Endothelial cell of umbilical vein (primary cell): ENCODE measurements at regions not wholly inside any gene's neighbourhood (a gene's known extent, or its start where the extent isn't known, plus 50 kb on each side); places are given as distances from the start of the nearest gene placed in this dataset.

Experiments used
- BruUV-seq: library from RNA; stranded (reverse); fragments of 400-500 nt; replicated peaks from 2 replicates; lab custom pipeline; 2021; lab: Mats Ljungman, UMichigan
- CTCF ChIA-PET: fragments of 300-600, 350-600 bp; sonication (Branson Sonifier 250); formaldehyde crosslinking; loops from one replicate; lab custom pipeline; 2021; ENCODE audit warnings: antibody characterized with exemption, inconsistent platforms; lab: Charles Lee
- POLR2A ChIA-PET: fragments of 300-600, 350-600 bp; sonication (Branson Sonifier 250); formaldehyde crosslinking; loops from one replicate; lab custom pipeline; 2021; ENCODE audit warnings: antibody characterized with exemption, inconsistent platforms; lab: Charles Lee
- DNase-seq: peaks from one replicate; pipeline ENCODE4 v3.0.0-alpha.2; 2011; ENCODE audit warnings: low read depth, low spot score
- FAIRE-seq: peaks from 2 replicates; lab custom pipeline; 2011; peaks lifted over from hg19 to GRCh38; lab: Jason Lieb, UNC
- H2AFZ ChIP-seq: 2 replicates; pipeline ENCODE4 v1.6.0; 2012; ENCODE audit warnings: low read depth, low read length, control low read depth, inconsistent platforms
- H3K27ac ChIP-seq: 2 replicates; pipeline ENCODE4 v1.5.1; 2011; ENCODE audit warnings: low read depth, mild to moderate bottlenecking, control low read depth, low read length, moderate library complexity; ENCODE audit not compliant: insufficient read depth
- H3K27me3 ChIP-seq, 2 experiments: 2 replicates each; pipeline versions ENCODE4 v1.6.0 to v1.6.1; 2011; ENCODE audit warnings: low read length in 2 of 2, mixed read lengths in 1 of 2; ENCODE audit not compliant: control insufficient read depth in 2 of 2, insufficient read depth in 2 of 2
- H3K36me3 ChIP-seq, 2 experiments: 2 replicates in 1 of 2; 3 replicates in 1 of 2; pipeline ENCODE4 v1.5.1; 2011; ENCODE audit warnings: low read length in 2 of 2, mild to moderate bottlenecking in 1 of 2, moderate library complexity in 1 of 2; ENCODE audit not compliant: control insufficient read depth in 2 of 2, insufficient read depth in 2 of 2; ENCODE audit errors: extremely low read depth in 1 of 2
- H3K4me1 ChIP-seq: 3 replicates; pipeline ENCODE4 v1.5.1; 2011; ENCODE audit warnings: mild to moderate bottlenecking, low read length; ENCODE audit not compliant: control insufficient read depth, insufficient read depth; ENCODE audit errors: extremely low read depth
- H3K4me2 ChIP-seq: 2 replicates; pipeline ENCODE4 v1.6.1; 2011; ENCODE audit warnings: low read length, control low read depth, mixed read lengths; ENCODE audit not compliant: insufficient read depth
- H3K4me3 ChIP-seq, 3 experiments: fragments of 200-600 bp in 1 of 3; sonication (generic), shearing (Covaris generic) in 1 of 3; replicated peaks in 1 of 3; 2 replicates each; pipeline ENCODE4 v1.5.1; 2011 to 2016; ENCODE audit warnings: control low read depth in 3 of 3, low read length in 3 of 3, mild to moderate bottlenecking in 2 of 3, inconsistent platforms in 1 of 3, low read depth in 1 of 3, moderate library complexity in 1 of 3; ENCODE audit not compliant: insufficient read depth in 1 of 3
- H3K79me2 ChIP-seq: 2 replicates; pipeline ENCODE4 v1.6.0; 2012; ENCODE audit warnings: low read length, inconsistent platforms; ENCODE audit not compliant: control insufficient read depth, insufficient read depth
- H3K9ac ChIP-seq: replicated peaks from 2 replicates; pipeline ENCODE3; 2011; ENCODE audit warnings: low read length, control low read depth; ENCODE audit not compliant: insufficient read depth; ENCODE audit errors: extremely low read depth
- H3K9me1 ChIP-seq: replicated peaks from 3 replicates; pipeline ENCODE4 v1.6.0; 2011; ENCODE audit warnings: mild to moderate bottlenecking, low read length; ENCODE audit not compliant: control insufficient read depth, insufficient read depth; ENCODE audit errors: extremely low read depth
- H3K9me3 ChIP-seq: replicated peaks from 2 replicates; pipeline ENCODE4 v1.5.1; 2012; ENCODE audit warnings: low read length, inconsistent platforms; ENCODE audit not compliant: control insufficient read depth, insufficient read depth
- H4K20me1 ChIP-seq: replicated peaks from 2 replicates; pipeline ENCODE3; 2011; ENCODE audit warnings: mild to moderate bottlenecking, low read length; ENCODE audit not compliant: control insufficient read depth, insufficient read depth; ENCODE audit errors: extremely low read depth
- CTCF ChIP-seq, 2 donors: IDR thresholded peaks; 1 replicate in 1 of 2; 2 replicates in 1 of 2; pipeline ENCODE4 v1.5.1; 2011; ENCODE audit warnings: low read length in 2 of 2, mild to moderate bottlenecking in 2 of 2, moderate library complexity in 2 of 2, control low read depth in 1 of 2, inconsistent platforms in 1 of 2, low read depth in 1 of 2; ENCODE audit not compliant: insufficient read depth in 1 of 2; ENCODE audit errors: extremely low read depth in 1 of 2
- EZH2 ChIP-seq: IDR thresholded peaks from 2 replicates; pipeline ENCODE4 v1.6.1; 2012; ENCODE audit warnings: borderline replicate concordance, low read depth, mild to moderate bottlenecking, moderate library complexity, low read length, inconsistent platforms; ENCODE audit not compliant: severe bottlenecking
- FOS ChIP-seq: IDR thresholded peaks from 2 replicates; pipeline ENCODE4 v1.6.1; 2011; ENCODE audit warnings: mild to moderate bottlenecking, low read length, moderate library complexity, borderline replicate concordance; ENCODE audit not compliant: insufficient read depth
- GATA2 ChIP-seq: IDR thresholded peaks from 2 replicates; pipeline ENCODE4 v1.7.0; 2011; ENCODE audit warnings: low read depth, mild to moderate bottlenecking, moderate library complexity, mixed read lengths, low read length; ENCODE audit not compliant: insufficient read length, insufficient read depth
- JUN ChIP-seq: IDR thresholded peaks from 2 replicates; pipeline ENCODE4 v1.6.1; 2011; ENCODE audit warnings: borderline replicate concordance, low read depth; ENCODE audit not compliant: insufficient read length, insufficient read depth
- MAX ChIP-seq: IDR thresholded peaks from 2 replicates; pipeline ENCODE4 v1.6.1; 2011; ENCODE audit not compliant: insufficient read depth, insufficient read length
- MYC ChIP-seq: IDR thresholded peaks from one replicate; pipeline ENCODE4 v1.6.1; 2011; ENCODE audit warnings: mild to moderate bottlenecking, low read depth, low read length
- POLR2A ChIP-seq: IDR thresholded peaks from 2 replicates; pipeline ENCODE4 v1.6.1; 2012; ENCODE audit warnings: low read depth, mild to moderate bottlenecking, control low read depth, low read length
- POLR2AphosphoS5 ChIP-seq: IDR thresholded peaks from 2 replicates; pipeline ENCODE4 v1.6.1; 2012; ENCODE audit warnings: low read depth, mild to moderate bottlenecking, control low read depth, low read length, moderate library complexity; ENCODE audit not compliant: insufficient read depth
- dilution Hi-C: fragments of 300-500 bp; cut with MboI; formaldehyde crosslinking; loops from one replicate; pipeline ENCODE4 v1.15.0; 2019; ENCODE audit warnings: low sequenced_read_pairs; ENCODE audit not compliant: extremely low pct_ligation_motif_present
- intact Hi-C: fragments of 100-400 bp; cut with micrococcal nuclease; formaldehyde crosslinking; loops from one replicate; pipeline ENCODE4 v1.10.0; 2022

GRCh38 chr9:7258688-7259396, 501.1 kb downstream of the KDM4C start:
- ChIA-PET POLR2A (no interaction called here), CTCF (interaction anchor here (1.3 kb wide), 1 partner anchor 25 kb away, joined by 4 read pairs; no protein-coding TSS in a partner anchor)
- H3K27me3 ChIP-seq, result no peaks in the 10 kb centered on the region
- H3K9me3 ChIP-seq, result no peaks in the 10 kb centered on the region
- no peaks in the 10 kb centered on the region for H3K9me1 ChIP-seq
- H3K4me3 ChIP-seq, result no peak overlapping the region
- FAIRE-seq (no peak), DNase-seq (no peak)
- TF ChIP-seq CTCF (IDR thresholded peaks at IDR 0.05; ENCODE audit: extremely low read depth in 1 of 2, insufficient read depth in 1 of 2, low read depth in 1 of 2, low read length in 2 of 2), result no peak
- no peak for TF ChIP-seq GATA2
- no peak for TF ChIP-seq EZH2
- TF ChIP-seq MAX, result no peak
- no peak for TF ChIP-seq POLR2AphosphoS5
- no peak for TF ChIP-seq JUN
- no peak for TF ChIP-seq POLR2A
- TF ChIP-seq FOS, result no peak
- TF ChIP-seq MYC, result no peak
- no peaks in the 10 kb centered on the region for H3K79me2 ChIP-seq
- no TSS peak for BruUV-seq
- H3K4me1 ChIP-seq, result no peaks in the 10 kb centered on the region
- intact Hi-C loops (no loop called here), dilution Hi-C loops (no loop called here)
- no peaks in the 10 kb centered on the region for H3K36me3 ChIP-seq
- H3K27ac ChIP-seq, result no peak overlapping the region
- no peaks in the 10 kb centered on the region for H4K20me1 ChIP-seq
- no peak overlapping the region for H3K9ac ChIP-seq
- no peak overlapping the region for H2AFZ ChIP-seq
- no peak overlapping the region for H3K4me2 ChIP-seq
